ENCODE measurements at regions not wholly inside any gene's neighbourhood (a gene's known extent, or its start where the extent isn't known, plus 50 kb on each side); places are given as distances from the start of the nearest gene placed in this dataset.

GRCh38 chr1:189151361-189151760, 1326.3 kb downstream of the BRINP3 start:
- TF ChIP-seq EZH2 (IDR thresholded peaks at IDR 0.05; ENCODE audit: low read depth) (no peak), CTCF (conservative IDR thresholded peaks at IDR 0.05) (no peak)

Measured in PC-9 (cell line).